Psoas muscle (tissue), 7 donors: ENCODE measurements at regions not wholly inside any gene's neighbourhood (a gene's known extent, or its start where the extent isn't known, plus 50 kb on each side); places are given as distances from the start of the nearest gene placed in this dataset.

Experiments
- ATAC-seq, 4 donors: fragments of 200-7000 bp; cut with Tn5 transposase; one replicate each; pipeline ENCODE4 v1.9.1; 2020; ENCODE audit warnings: moderate library complexity in 3 of 4, mild to moderate bottlenecking in 2 of 4
- DNase-seq, 2 donors: peaks; one replicate each; pipeline ENCODE4 v3.0.0-alpha.2; 2020
- H3K27ac ChIP-seq: fragments of 200-600 bp; one replicate; pipeline ENCODE4 v1.8.0; 2022
- H3K27me3 ChIP-seq, 3 donors: fragments of 200-600 bp in 1 of 3; one replicate each; pipeline versions ENCODE4 v1.6.1 to v1.8.0; 2013 to 2022; ENCODE audit warnings: low read length in 2 of 3, mild to moderate bottlenecking in 2 of 3, moderate library complexity in 1 of 3; ENCODE audit not compliant: insufficient read depth in 3 of 3
- H3K36me3 ChIP-seq, 2 donors: fragments of 200-600 bp in 1 of 2; one replicate each; pipeline versions ENCODE4 v1.6.1 to v1.8.0; 2013 to 2022; ENCODE audit warnings: low read depth in 1 of 2, mild to moderate bottlenecking in 1 of 2, moderate library complexity in 1 of 2; ENCODE audit not compliant: insufficient read depth in 1 of 2
- H3K4me1 ChIP-seq: fragments of 200-600 bp; one replicate; pipeline ENCODE4 v1.8.0; 2022
- H3K4me3 ChIP-seq: fragments of 200-600 bp; one replicate; pipeline ENCODE4 v1.8.0; 2022; ENCODE audit warnings: mild to moderate bottlenecking
- H3K9me3 ChIP-seq: fragments of 200-600 bp; one replicate; pipeline ENCODE4 v1.8.0; 2022
- WGBS, 3 donors: extraction: QIAGEN DNeasy Blood & Tissue Kit; methylation state at CpG; one replicate each; pipeline versions ENCODE4 v1.1.6 to v1.1.7; 2013; 5-methylcytosine and 5-hydroxymethylcytosine counted together
- intact Hi-C, 2 donors: fragments of 100-400 bp; cut with DNase I; formaldehyde crosslinking; loops; one replicate each; pipeline versions ENCODE4 v1.11.0 to v1.14.2; 2022
- TF ChIP-seq, protein P1 (sequence below): fragments of 200-600 bp; IDR thresholded peaks from one replicate; pipeline ENCODE4 v1.8.0; 2022; ENCODE audit warnings: antibody characterized with exemption
- donor health status: healthy with polysubstance abuse.
- donor health status: DM: no; HTN: no; CAD: no; lungs with moderate emphysema.
- donor health status: Bipolar disorder and iron deficiency.
- donor health status: healthy.
- donor health status: DM: yes; HTN: yes; CAD: no.
- donor health status: DM: no; HTN: no; CAD: no.
- donor health status: DM: yes; HTN: yes; CAD: no.

DNA sequence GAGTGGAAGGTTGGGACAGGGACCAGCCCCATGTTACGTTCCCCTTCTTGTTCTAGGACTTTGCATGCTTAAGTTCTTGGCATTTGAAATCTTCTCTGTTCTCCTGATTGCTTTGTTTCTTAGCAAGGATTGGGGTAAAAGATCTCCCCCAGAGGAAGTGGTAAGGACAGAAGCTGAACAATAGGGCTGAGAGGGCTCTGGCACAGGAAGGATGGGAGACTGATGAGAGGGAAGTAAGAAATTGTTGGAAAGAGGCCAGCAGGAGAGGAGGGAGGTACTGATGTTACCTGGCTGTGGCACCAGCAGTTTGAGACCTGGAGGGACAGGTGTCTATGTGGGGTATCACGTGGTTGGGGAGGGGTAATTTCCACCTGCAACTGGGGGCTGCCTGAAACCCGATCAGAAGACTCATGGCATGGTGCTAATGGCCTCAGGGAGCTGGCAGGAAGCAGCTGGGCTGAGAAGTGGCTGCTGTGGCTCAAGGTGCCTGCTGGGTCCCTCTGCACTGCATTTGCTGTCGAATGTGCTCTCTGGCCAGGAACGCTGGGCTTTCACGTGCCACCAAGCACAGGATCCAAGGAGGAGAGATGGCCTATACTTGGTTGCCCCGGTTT is 108.4 kb downstream of the LSM3 start:
- 79 to 85% (median 83%) methylated on average over 7 of the region's 7 CpGs for WGBS, 3 donors
- intact Hi-C loops: no loop called here
- ATAC-seq: no peak
- no peak for DNase-seq
- TF ChIP-seq, protein P1, sequence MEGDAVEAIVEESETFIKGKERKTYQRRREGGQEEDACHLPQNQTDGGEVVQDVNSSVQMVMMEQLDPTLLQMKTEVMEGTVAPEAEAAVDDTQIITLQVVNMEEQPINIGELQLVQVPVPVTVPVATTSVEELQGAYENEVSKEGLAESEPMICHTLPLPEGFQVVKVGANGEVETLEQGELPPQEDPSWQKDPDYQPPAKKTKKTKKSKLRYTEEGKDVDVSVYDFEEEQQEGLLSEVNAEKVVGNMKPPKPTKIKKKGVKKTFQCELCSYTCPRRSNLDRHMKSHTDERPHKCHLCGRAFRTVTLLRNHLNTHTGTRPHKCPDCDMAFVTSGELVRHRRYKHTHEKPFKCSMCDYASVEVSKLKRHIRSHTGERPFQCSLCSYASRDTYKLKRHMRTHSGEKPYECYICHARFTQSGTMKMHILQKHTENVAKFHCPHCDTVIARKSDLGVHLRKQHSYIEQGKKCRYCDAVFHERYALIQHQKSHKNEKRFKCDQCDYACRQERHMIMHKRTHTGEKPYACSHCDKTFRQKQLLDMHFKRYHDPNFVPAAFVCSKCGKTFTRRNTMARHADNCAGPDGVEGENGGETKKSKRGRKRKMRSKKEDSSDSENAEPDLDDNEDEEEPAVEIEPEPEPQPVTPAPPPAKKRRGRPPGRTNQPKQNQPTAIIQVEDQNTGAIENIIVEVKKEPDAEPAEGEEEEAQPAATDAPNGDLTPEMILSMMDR: no peak
- Histone ChIP-seq H3K27ac (peak overlapping the region; percentile 71), H3K9me3 (no peaks in the 10 kb centered on the region), H3K4me1 (peaks cover 58% of the 10 kb centered on the region), H3K4me3 (no peak overlapping the region), H3K36me3 (no peaks in the 10 kb centered on the region), H3K27me3 (no peaks in the 10 kb centered on the region)

DNA sequence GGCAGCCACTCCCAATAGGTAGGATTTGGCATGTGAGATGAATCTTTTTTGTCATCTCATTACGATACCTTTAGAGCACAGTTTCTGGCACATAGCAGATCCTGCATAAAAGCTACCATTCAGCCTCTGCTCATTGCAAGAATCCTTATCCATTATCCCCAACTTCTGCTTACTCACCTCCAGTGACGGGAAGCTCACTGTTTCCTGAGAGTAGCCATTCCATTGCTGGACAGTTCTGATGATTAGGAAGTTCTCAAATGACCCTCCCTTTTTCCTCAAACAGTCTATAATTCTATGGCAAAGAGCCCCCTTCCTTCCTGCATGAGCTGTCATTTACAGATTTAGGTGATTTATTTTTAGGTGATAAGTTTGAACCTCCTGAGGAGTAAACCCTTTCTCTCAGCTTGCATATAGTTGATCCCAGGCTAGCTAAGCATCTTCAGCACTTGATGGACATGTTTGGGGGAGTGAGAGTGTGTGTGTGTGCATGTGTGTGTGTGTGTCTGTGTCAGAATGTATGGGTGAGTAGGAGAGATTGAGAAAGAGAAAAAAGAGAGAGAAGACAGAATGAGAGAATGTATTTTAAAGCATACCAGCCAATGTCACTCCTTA is 109.7 kb downstream of the LSM3 start:
- DNase-seq: no peak
- no peak for ATAC-seq
- TF ChIP-seq, protein P1: no peak
- H3K27me3 ChIP-seq: no peaks in the 10 kb centered on the region
- intact Hi-C loops: no loop called here
- no peak overlapping the region for H3K4me3 ChIP-seq
- 78 to 91% (median 86%) methylated on average over 2 of the region's 2 CpGs for WGBS, 3 donors
- peaks cover 58% of the 10 kb centered on the region for H3K4me1 ChIP-seq
- no peaks in the 10 kb centered on the region for H3K36me3 ChIP-seq
- peak overlapping the region; percentile 90 for H3K27ac ChIP-seq
- H3K9me3 ChIP-seq: no peaks in the 10 kb centered on the region

DNA sequence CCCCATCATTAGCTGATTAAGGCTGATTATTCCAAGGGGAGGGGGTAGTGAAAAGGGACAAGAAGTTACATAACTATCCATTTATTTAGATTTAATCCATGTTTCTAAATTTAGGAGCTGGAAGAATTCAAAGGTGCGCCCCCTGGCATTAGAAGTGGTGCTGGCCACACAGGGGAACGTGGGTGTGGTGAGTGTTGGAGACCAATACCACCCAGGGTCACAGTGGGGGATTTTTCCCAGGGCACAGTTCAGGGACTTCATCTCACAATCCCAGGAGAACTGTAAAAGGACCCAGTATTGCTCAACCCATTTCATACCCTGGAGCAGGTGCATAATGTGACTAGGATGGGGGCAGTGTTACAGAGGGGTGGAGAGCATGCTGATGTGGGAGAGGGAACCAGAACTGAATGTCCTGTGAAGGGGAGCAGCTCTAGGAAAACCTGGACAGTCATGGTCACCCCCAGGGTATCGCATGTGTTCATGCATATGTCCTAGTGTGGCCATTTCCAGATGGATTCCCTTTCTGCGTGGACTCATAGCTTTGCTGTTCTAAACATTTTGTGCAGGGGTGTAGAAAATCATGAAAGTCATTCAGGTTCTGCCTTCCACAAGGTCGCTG is 110.3 kb downstream of the LSM3 start:
- ATAC-seq (peak; percentile 71 to 92 (median 88)), DNase-seq (no peak)
- WGBS, 3 donors: 32 to 63% (median 43%) methylated on average over 5 of the region's 5 CpGs
- peaks cover 58% of the 10 kb centered on the region for H3K4me1 ChIP-seq
- peak overlapping the region; percentile 90 for H3K27ac ChIP-seq
- no peaks in the 10 kb centered on the region for H3K36me3 ChIP-seq
- H3K4me3 ChIP-seq: no peak overlapping the region
- H3K9me3 ChIP-seq: no peaks in the 10 kb centered on the region
- TF ChIP-seq, protein P1: no peak
- no peaks in the 10 kb centered on the region for H3K27me3 ChIP-seq
- intact Hi-C loops: loop anchor here in 1 of 2 donors (1.0 kb wide), 1 partner anchor 34 kb away; no protein-coding TSS in a partner anchor

DNA sequence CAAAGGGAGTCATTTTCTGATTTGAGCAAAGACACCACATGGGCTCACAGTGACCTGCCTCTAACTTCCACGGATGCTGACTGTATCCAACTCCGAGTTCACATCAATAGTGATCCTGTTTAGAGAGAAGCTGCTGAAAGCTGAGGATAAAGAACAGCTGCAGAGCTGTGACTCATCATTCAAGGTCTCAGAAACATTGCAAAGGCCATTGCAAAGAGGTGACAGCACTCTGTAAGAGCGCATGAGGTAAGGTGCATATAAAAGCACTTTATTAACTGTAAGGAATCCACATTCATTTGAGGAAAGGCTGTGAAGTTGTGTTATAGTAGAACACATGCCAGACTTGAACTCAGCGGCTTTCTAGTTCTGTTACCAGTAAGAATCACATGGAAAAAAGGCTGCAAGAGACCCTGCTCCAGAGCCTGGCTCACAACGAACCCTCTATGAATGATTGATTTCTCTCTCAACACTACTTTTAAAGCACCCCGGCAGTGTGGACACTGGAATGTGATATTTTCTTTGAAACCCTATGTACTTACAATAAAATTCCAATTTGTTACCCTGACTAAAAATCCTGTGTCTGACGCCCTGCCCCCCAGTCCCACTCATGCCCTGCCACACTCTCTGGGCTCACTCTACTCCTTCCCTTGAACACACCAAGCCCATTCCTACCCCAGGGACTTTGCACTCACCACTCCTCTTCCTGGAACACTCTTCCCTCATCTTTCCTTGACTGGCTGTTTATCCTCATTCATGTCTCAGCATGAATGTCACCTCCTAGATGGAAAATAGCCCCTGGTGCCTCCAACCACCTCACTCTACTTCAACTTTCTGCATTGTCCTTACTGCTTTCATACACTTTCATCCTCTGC is 111.2 kb downstream of the LSM3 start:
- 29 to 35% (median 29%) methylated on average over 7 of the region's 7 CpGs for WGBS, 3 donors
- peak overlapping the region; percentile 90 for H3K27ac ChIP-seq

More for the DNA sequence above, 111.2 kb downstream of the LSM3 start:
- H3K4me3 ChIP-seq: no peak overlapping the region
- TF ChIP-seq, protein P1: no peak
- no peaks in the 10 kb centered on the region for H3K36me3 ChIP-seq
- H3K4me1 ChIP-seq: peaks cover 56% of the 10 kb centered on the region
- peak; percentile 87 to 90 (median 88) for ATAC-seq
- no peaks in the 10 kb centered on the region for H3K27me3 ChIP-seq
- H3K9me3 ChIP-seq: no peaks in the 10 kb centered on the region
- DNase-seq: no peak
- intact Hi-C loops: loop anchor here in 1 of 2 donors (1.0 kb wide), 1 partner anchor 33 kb away; no protein-coding TSS in a partner anchor
